Ureter (tissue), 1 donor: ENCODE measurements at regions not wholly inside any gene's neighbourhood (a gene's known extent, or its start where the extent isn't known, plus 50 kb on each side); places are given as distances from the start of the nearest gene placed in this dataset.

Source experiments
- DNase-seq: peaks from one replicate; pipeline ENCODE4 v3.0.0-alpha.2; 2020; ENCODE audit warnings: low spot score
- donor health status: DM: yes; HTN: yes; CAD: no.

DNA sequence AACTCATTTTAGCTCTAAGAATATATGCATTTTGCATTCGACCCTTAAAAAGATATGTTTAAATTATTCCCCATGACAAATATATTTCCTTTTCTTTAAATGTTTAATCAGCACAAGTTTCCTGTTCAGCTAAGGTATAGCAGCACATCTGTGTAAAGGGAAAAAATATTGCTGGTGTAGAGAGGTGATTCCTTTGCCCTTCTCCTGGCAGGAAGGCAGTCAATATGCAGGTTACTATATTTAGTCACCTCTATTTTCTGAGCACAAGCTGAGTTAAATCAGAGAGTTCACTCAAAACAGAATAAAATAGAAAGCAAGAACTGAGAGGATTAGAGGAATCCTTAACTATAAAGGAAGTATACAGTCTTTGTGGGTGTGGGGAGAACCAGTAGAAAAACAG is 274.4 kb upstream of the PCSK5 start:
- no peak for DNase-seq

DNA sequence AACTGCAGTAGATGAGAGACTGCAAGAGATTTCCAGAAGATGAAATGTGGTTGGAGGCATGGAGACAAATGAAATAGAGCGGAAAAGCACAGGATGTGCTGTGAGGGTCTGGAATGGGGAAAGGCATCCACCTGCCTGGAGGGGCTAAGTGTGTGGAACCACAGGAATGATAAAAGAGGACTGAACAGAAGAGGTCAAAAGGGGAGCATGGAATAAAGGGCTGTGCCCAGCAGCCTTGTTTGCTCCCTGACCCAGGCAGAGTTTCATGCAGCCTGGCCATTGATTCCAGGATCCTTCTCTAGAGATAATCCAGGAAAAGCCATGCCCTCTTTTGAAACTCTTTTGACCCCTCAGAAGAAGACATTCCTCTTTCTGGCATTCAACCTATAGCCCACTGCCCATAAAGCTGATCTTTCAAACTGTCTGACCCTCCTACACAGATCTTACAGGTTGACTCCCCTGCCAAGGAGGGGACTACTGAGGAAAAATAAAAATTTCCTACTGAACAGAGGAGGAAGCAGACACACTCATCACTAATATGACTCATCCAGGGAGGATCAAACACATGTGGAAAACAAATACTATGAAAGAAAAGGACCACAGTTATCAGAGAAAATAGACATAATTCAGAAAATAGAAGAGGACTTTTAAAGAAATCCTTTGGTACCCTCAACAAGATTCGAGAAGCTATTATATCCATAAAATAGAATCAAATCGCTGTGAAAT is 273.5 kb upstream of the PCSK5 start:
- no peak for DNase-seq

DNA sequence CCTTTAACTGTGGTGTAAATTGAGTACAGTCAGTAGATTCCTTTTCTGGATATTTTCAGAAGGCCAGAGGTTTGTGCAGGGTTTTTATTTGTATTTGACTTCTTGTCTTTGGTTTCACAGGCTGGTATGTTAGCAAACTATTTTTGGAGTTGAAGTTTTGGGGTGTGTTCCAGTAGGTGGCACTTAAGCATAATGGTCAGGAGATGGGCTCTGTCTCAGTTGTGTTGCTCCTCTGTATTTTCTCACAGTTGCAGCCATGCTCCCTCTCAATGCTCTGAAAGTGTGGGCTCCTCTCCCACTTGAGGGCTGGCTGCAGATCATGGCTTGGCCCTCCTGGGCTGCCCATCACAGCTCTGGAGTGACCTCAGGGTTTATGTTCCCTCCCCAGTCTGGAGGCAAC is 267.0 kb upstream of the PCSK5 start:
- DNase-seq = no peak

DNA sequence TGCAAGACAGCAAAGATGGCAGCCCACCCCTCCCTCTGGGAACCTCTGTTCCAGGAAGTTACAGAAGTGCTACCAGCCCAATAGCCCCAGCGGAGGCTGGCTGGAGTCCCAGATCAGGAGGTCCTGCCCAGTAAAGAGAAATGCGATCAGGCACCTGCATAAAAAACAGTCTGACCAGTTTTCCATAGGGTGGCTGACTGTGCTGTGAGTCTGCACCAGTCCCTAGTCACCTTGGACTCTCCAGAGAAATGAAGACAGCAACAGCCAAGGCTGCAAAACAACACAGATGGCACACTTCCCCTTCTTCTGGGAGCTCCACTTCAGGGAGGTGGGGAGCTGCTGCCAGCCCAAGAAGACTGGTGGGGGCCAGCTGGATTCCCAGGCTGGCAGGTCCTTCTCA is 265.5 kb upstream of the PCSK5 start:
- DNase-seq = no peak

DNA sequence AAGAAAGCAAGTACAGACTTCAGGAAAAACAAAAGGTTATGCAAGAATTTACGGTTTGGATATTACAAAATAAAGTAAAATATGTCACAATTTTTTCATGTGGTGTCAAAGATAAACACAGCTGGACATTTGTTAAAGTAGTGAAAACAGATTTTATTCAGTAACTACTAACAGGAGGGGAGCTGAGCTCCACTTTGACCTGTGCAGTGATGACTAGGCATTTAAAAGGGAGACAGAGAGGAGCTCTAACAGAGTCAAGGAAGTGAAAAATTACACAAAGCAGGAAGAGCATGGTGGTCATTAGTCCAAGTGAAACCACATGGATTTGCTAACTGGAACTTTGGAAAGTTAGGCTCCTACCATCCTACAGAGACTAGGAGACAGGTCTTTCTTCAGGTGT is 263.6 kb upstream of the PCSK5 start:
- DNase-seq = no peak

DNA sequence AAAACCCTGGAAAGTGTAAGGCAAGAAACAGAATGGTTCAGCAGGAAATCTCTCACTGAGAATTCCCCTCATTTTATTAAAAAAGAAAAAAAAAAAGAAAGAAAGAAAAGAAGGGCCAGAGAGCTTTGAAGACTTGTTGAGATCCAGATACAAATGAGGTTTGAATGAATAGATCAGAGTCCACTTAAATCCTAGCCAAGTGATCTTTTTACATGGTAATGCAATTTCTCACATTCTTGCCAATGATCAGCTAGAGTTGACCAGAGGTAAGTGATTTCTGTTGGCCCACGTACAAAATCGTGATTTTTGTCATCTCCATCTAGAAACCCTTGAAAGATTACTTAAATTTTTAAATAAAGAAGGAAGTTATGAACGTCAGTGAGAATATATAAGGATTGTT is 261.5 kb upstream of the PCSK5 start:
- no peak for DNase-seq

DNA sequence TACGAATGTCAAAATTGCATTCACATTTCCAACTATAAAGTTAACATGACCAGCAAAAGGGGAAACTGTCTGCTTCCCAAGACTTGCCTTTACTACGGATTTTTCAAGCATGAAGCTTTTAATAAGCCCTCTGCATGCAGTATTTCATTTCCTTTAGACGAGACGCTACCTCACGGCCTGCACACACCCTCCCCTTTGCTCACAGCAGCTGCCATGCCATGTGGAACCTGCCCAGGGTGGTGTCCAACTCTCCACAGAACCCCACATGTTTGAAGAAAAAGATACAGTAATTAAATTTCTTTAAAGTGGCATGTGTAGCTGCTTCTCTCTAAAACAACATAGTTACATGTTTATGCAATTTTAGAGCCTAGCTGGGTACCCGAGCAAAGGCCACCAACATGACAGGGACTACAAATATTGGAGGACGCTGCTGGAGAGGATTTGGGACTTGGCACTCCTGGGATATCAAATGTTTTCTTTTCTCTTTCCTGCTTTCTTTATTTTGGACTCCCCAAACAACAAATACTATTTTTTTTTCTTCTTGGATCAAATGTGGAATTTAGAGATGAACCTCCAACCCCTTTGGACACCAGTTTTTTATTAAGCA is 256.9 kb upstream of the PCSK5 start:
- DNase-seq = no peak

DNA sequence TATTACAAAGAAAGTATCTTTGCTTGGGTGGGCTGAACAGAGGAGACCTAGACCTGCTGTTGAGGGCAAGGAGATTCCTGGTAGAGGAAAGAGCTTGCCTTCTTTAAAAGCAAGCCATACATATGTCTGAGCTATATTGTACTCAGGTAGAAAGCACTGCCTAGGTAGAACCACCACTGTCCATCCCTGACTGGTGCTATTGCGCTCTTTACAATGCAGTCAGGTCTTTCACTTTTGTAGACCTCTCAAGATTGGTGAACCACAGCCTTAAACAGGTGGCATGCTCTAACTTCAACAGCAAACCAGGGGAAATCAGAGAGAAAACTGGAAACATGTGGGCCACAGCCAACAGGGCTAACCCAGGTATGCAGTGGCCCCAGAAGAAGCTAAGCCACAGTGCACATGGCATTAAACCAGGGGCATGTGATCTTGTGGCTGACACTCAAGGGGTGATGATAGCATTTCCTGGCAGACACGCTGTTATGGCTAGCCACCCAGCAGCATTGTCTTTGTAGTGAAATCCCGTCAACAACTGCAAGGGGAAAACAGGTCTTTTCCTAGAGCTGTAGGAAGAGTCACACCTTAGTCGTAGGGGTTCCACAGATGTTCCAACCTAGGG is 253.9 kb upstream of the PCSK5 start:
- no peak for DNase-seq

DNA sequence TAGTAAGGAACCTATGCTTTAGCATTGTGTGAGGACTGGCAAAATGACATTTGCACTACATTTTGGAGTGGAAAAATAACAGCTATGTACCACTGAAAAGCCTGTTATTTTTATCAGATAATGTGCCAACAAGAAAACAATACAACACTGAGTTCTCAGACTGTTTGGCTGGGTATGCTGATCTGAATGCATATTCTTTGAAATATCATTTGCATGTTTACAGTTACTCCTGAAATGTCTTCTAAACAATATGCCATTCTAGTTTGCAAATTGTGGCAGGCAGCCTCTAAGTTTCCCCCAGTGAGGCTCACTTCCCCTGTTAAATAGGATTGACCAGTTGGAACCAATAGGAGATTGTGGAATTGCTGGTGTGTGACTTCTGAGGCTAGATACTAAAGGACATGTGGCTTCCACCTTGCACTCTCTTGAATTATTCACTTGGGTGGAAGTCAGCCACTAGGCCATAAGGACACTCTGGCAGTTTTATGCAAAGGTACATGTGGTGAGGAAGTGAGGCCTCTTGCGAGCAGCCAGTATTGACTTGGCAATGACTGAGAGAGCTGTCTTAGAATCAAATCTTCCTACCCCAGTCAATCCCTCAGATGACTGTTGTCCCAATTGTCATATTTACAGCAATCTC is 250.4 kb upstream of the PCSK5 start:
- DNase-seq = no peak

DNA sequence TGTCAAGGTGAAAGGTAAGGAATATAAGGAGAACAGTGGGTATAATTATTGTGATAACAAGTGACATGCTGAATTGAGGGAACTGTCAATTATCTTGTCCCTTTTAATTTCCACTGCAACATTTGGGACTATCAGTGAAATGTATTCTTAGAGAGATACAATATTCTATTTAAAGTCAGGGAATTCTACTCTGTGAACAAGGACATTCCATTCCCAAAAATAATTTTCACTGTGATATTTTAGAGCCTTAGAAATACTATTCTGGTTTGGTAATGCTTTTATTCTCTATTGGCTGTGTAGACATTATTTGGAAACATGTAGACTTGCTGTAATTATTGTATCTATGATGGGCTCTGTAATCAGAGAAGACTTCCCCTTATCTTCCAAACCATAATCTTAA is 248.0 kb upstream of the PCSK5 start:
- no peak for DNase-seq

DNA sequence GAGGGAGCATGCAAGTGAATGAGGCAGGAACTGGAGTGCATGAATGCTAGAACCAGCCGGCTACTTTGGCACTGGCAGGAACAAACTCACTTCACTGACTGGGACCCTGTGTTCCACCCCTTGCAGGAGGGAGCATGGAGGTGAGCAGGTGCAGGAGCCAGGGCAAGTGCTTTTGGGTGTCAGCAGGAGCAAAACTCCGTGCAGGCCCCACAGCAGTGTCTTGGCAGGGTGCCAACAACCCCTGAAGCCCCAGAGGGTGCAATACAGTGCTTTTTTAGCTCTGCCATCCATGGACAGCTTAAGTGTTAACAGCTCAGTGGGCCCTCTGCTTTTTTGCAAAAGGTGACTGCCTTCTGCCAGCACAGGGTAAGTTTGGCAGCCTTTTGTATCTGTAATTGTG is 245.8 kb upstream of the PCSK5 start:
- no peak for DNase-seq

DNA sequence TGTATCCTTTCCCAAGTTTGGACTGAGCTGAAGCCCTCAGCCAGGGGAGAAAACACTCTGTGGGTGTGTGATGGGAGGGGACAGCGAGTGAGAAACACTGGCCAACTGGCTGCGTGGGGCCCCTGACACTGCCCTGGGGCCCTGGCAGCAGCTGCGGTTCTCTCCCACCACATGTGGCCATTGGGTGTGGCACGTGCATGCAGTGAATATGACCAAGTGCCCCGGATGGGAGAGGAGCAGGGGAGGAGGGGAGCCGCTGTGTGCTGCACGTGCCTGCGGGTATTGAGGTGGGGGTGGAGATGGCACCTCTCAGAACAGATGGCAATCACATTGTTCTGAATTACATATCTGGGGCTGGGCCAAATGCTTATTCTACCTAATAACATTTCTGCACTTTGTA is 242.4 kb upstream of the PCSK5 start:
- DNase-seq = no peak

DNA sequence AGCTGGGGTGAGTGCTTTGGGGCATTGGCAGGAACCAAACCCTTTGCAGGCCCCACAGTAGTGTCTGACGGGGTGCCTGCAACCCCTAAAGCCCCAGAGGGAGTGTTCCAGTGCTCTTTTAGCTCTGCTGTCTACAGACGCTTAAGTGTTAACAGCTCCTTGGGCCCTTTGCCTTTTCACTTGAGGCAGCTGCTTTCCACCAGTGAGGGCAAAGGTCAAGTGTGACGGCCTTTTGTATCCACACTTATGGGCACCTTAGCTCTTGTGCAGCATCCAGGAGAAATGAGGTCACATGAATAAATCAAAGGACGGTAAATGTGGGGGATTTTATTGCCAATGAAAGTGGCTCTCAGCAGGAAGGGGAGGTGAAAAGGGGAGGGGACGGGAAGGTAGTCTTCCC is 241.4 kb upstream of the PCSK5 start:
- no peak for DNase-seq

DNA sequence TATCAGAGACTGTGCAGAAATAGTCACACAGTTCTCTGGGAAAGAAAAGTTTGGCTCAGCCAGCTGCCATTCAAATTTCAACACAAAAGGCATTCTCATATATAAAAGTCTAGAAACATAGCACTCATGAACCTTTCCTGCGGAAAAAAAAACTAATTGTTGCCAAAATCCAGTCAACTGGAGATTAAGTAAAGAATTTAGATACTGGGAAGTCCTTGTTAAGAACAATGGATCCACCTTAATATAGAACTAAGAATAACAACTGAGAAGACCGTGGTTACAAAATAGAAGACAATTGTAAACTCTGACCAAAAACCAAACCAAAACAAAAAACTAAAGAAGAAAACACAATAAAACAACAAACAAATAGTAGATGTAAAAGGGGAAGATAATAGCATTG is 238.8 kb upstream of the PCSK5 start:
- no peak for DNase-seq

DNA sequence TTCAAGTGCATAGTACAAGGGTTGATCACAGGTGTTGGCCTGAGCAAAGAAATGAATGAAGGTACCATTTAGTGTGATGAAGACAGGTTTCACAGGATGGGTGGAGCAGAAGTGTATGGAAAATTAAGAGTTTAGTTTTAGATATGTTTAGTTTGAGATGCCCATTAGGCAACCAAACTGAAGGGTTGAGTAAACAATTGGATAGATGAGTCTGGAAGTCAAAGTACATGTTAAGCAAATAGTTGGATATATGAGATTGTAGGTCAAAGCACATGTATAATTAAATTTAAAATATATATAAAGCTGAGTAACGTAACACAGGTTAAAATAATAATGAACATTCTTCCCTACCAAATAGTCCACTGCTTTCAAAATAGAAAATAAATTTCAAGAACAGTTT is 237.1 kb upstream of the PCSK5 start:
- DNase-seq = no peak

DNA sequence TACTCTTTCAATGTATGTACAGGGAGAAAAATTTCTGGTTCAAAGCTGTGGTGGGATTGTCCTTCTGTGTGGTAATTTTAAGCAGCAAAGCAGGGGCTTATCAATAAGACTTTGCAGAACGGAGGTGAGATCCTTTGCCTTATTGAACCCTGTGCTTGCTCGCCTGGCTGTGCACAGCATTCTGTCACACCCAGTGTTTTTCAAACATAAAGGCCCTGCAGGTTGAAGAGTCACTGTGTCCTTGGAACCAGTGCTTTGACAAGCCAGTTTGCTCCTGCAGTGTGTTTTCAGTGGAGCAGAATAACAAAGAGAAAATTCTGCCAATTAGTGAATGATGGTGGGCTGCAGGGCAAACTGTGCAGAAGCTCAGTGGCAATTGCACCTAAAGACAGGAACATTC is 236.7 kb upstream of the PCSK5 start:
- DNase-seq = no peak

DNA sequence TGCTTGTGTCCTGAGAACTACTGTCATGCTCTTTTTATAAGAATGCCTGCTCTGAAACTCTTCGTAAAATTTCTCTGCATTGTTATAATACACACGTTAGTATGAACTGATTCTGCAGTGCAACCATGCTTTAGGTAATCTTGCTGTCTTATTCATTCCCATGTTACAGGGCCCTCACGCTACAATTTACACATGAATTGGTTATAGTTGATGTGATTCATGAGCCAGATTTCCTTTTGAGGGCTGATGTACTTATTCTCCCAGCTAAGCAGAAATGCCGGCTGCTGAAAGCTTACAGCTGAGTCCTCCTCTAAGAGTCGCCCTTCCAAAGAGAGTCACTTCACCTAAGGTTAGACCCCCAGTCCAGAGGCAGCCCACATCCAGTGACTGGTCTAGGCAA is 233.5 kb upstream of the PCSK5 start:
- DNase-seq = no peak

DNA sequence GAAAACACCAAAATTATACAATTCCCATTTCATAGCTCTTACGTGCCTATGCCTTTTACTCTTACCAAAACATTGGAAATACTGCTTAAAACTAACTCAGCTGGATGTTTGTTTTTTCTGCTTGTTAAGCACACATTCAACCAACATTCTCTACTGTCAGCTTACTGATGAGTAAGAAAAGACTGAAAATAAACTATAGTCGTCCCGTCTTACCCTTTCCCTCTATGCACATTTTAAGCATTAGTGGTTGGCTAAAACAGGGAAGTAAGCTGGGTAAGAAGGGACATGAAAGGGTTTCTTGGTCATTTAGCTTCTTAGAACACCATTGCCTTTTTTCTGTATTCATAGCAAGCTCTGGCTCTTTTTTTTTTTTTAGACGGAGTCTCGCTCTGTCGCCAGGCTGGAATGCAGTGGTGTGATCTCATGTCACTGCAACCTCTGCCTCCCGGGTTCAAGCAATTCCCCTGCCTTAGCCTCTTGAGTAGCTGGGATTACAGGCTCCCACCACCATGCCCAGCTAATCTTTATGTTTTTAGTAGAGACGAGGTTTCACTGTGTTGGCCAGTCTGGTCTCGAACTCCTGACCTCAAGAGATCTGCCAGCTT is 232.1 kb upstream of the PCSK5 start:
- no peak for DNase-seq

DNA sequence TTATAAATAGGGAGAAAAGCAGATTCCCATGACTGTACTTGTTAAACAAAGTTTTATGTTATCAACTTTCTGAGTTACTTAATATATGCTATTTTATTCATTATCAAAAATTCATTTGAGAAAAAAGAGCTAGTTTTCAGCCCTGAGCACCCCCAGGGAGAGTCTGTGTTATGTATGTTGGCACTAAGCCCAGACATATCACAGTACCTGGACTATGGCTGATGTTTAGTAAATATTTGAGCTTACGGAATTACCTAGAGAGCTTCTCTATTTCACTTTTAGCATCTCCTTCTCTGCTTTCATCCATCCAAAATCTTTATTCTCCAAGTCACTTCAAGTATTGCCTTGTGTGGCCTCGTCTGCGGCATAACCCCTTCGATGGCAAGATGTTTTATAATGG is 225.9 kb upstream of the PCSK5 start:
- DNase-seq = no peak

DNA sequence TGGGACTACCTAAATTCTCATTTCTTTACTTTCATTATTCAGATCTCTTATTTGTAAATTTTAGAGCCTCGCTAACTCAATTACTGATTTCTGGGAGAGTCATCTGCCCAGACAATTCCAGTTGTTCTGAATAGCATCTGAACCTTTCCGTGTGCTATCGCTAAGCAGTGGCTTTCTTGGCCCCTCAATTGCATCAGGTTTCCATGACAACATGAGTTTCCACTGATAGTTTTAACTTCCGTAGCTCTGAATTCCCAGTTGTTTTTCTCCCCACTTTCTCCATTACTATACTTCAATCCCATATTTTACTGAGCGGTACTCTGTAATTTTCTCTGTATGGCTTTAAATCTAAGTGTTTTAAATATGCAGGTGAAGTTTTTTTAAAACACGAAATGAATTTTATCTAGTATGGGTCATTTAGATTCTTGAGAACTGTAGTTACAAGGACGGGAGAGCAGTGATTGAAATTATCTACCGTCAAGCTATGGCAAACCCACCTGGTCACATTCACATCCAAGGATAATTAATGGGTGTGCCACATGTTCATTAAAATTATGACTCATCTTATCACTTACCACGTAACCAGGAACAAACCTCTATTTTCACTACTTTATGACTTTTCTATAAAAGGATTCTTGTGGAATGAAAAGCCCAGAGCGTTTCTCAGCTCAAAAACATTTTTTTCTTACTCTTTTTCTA is 223.5 kb upstream of the PCSK5 start:
- no peak for DNase-seq

DNA sequence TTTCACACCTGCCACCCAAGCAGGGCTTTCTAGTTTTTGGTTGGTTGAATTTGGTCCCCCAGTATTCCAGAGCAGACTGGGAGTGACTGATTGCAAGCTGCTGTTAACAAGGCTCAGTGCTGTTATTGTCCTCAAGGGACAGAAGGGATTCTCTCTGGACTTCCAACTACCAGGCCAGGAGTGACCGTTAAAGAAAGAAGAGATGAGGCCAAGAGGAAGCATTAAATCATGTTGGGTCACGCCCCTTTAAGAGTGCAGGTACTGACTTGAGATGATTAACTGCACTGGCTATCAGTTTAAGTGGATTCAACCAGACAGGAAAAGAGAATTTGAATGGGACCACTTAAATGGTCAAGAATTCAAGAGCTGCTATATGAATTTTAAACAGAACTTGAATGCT is 220.8 kb upstream of the PCSK5 start:
- no peak for DNase-seq

DNA sequence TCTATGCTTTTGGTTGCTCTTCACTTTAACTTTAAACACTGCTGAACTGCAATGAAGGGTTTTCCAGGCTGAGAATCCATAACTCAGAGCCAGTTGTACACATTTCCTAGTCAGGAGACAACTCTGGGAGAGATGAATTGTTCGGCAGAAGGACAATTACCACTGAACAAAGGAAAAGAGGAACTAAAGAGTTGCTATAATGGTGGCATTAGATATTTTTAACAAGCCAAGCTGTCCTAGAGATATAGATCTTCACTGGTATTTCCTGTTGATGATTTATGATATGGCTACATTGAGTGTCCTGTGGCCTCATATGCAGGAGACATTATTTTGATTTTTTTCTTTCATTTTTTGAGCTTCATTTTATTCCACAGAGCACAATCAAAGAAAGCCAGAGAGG is 219.1 kb upstream of the PCSK5 start:
- DNase-seq = no peak
